Vagina (tissue), 2 donors: ENCODE measurements at regions not wholly inside any gene's neighbourhood (a gene's known extent, or its start where the extent isn't known, plus 50 kb on each side); places are given as distances from the start of the nearest gene placed in this dataset.
"Not testable (repeated sequence)": the region's sequence is repeated elsewhere in the genome, so short reads cannot be mapped to it uniquely, and the experiment has no call there.

Experiments used
- DNase-seq, 2 donors: peaks; one replicate each; pipeline ENCODE4 v3.0.0-alpha.2; 2017; ENCODE audit errors: extremely low spot score in 2 of 2
- H3K27ac ChIP-seq: fragments of 200-600 bp; sonication (generic); one replicate; pipeline ENCODE4 v1.5.1; 2019
- H3K27me3 ChIP-seq: fragments of 200-600 bp; sonication (generic); one replicate; pipeline ENCODE4 v1.5.1; 2019
- H3K36me3 ChIP-seq, 2 donors: fragments of 200-600 bp; sonication (generic); one replicate each; pipeline ENCODE4 v1.5.1; 2017 to 2019
- H3K4me1 ChIP-seq: fragments of 200-600 bp; sonication (generic); one replicate; pipeline ENCODE4 v1.5.1; 2019
- H3K4me3 ChIP-seq, 2 donors: fragments of 200-600 bp; sonication (generic); 1 replicate in 1 of 2; 2 replicates in 1 of 2; pipeline ENCODE4 v1.5.1; 2016 to 2019
- H3K9me3 ChIP-seq: fragments of 200-600 bp; sonication (generic); one replicate; pipeline ENCODE4 v1.5.1; 2019
- CTCF ChIP-seq, 3 experiments: fragments of 450-650 bp in 2 of 3; fragments of 200-600 bp in 1 of 3; sonication (generic) in 1 of 3; IDR thresholded peaks; one replicate each; pipeline ENCODE4 v1.5.1; 2017 to 2019; ENCODE audit warnings: antibody characterized with exemption in 3 of 3, mild to moderate bottlenecking in 2 of 3, moderate library complexity in 2 of 3
- POLR2A ChIP-seq, 2 donors: fragments of 450-650 bp; IDR thresholded peaks; one replicate each; pipeline ENCODE4 v1.6.1; 2017; ENCODE audit warnings: antibody characterized with exemption in 2 of 2, mild to moderate bottlenecking in 2 of 2, moderate library complexity in 2 of 2
- POLR2AphosphoS5 ChIP-seq, 2 donors: sonication (generic); formaldehyde crosslinking; IDR thresholded peaks; one replicate each; pipeline ENCODE4 v1.9.0; 2017; ENCODE audit warnings: antibody characterized with exemption in 2 of 2, mild to moderate bottlenecking in 2 of 2, low read depth in 1 of 2; ENCODE audit not compliant: insufficient read depth in 1 of 2
- intact Hi-C: fragments of 100-400 bp; cut with DNase I; formaldehyde crosslinking; loops from one replicate; pipeline ENCODE4 v1.15.1; 2023

DNA sequence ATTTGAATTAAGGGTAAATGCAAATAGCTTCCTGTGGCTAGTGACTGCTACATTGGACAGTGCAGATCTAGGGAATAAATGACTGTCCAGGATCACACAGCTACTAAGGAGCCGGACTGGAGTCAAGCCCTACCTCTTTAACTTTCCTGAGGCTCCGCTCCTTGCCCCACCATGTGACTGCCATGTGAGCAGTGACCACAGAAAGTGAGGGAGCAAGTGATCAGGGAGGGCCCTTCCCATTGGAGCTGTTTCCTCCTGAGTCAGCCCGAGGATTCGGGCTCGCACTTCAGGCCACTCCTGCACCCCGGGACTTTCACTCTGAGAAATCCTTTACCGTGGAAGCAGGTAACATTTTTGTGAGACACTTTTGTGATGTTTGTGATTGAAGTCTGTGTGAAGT is 198.0 kb downstream of the ANKRD30B start:
- Histone ChIP-seq H3K27ac (no peak overlapping the region), H3K36me3 (no peaks in the 10 kb centered on the region), H3K27me3 (no peaks in the 10 kb centered on the region), H3K9me3 (no peaks in the 10 kb centered on the region), H3K4me1 (no peaks in the 10 kb centered on the region), H3K4me3 (no peak overlapping the region)
- intact Hi-C loops: no loop called here
- TF ChIP-seq POLR2A (IDR thresholded peaks at IDR 0.05) (no peak), POLR2AphosphoS5 (IDR thresholded peaks at IDR 0.05; ENCODE audit: insufficient read depth in 1 of 2, low read depth in 1 of 2) (no peak), CTCF (IDR thresholded peaks at IDR 0.05) (no peak)
- DNase-seq: peak; percentile 55 to 60

GRCh38 chr18:14946741-14947470 is 198.9 kb downstream of the ANKRD30B start:
- DNase-seq: peak; percentile 43 to 60
- H3K4me1 ChIP-seq: not testable (repeated sequence)

DNA sequence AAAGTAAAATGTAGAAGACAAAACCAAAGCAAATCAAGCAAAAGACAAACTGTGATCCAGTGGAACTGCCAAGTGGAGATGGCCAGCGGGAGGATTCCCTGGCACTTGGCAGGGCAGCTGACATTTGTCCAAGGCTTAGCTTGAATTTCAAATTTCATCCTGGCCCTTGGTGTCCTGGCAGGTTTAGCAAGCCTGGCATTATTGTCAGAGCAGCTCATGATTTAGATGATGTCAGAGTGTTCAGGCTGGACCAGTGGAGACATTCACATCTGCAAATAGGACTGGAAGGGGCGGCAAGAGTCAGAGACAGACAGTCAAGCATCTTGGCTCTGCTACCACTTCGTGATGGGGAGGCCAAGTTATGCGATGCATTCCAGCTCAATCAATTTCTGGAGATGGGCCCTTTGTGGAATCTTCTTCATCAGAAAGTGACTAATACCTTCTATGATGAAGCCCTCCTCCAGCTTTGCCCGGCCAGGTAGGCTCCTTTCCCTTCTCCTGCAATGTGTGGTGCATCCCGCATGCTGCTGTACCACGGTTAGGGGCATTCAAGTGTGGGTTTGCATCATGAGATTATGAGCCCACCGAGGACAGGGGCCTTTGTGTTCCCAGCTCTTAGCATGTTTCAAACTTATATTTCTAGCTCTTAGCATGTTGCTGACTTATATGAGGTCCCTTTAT is 199.7 kb downstream of the ANKRD30B start:
- Histone ChIP-seq H3K9me3 (no peaks in the 10 kb centered on the region), H3K36me3 (no peaks in the 10 kb centered on the region), H3K4me1 (no peaks in the 10 kb centered on the region), H3K4me3 (no peak overlapping the region), H3K27me3 (no peaks in the 10 kb centered on the region), H3K27ac (no peak overlapping the region)
- intact Hi-C loops: no loop called here
- DNase-seq: peak; percentile 28 to 60
- TF ChIP-seq POLR2A (IDR thresholded peaks at IDR 0.05) (no peak), CTCF (IDR thresholded peaks at IDR 0.05) (no peak), POLR2AphosphoS5 (IDR thresholded peaks at IDR 0.05; ENCODE audit: insufficient read depth in 1 of 2, low read depth in 1 of 2) (no peak)

More at GRCh38 chr18:14946741-14947470, 198.9 kb downstream of the ANKRD30B start:
- H3K27ac ChIP-seq, H3K9me3 ChIP-seq, H3K27me3 ChIP-seq, H3K4me3 ChIP-seq, intact Hi-C loops, H3K36me3 ChIP-seq: not testable (repeated sequence)

GRCh38 chr18:14948163-14948540 is 200.2 kb downstream of the ANKRD30B start:
- intact Hi-C loops: no loop called here
- H3K9me3 ChIP-seq: no peaks in the 10 kb centered on the region
- H3K4me3 ChIP-seq: no peak overlapping the region
- H3K27me3 ChIP-seq: no peaks in the 10 kb centered on the region
- no peaks in the 10 kb centered on the region for H3K36me3 ChIP-seq
- DNase-seq: peak in 1 of 2 donors; percentile 71
- H3K4me1 ChIP-seq: no peaks in the 10 kb centered on the region
- H3K27ac ChIP-seq: no peak overlapping the region
- TF ChIP-seq POLR2AphosphoS5 (IDR thresholded peaks at IDR 0.05; ENCODE audit: insufficient read depth in 1 of 2, low read depth in 1 of 2) (no peak), CTCF (IDR thresholded peaks at IDR 0.05) (no peak), POLR2A (IDR thresholded peaks at IDR 0.05) (no peak)

- intact Hi-C loops: no loop called here
- TF ChIP-seq POLR2A (IDR thresholded peaks at IDR 0.05) (no peak), POLR2AphosphoS5 (IDR thresholded peaks at IDR 0.05; ENCODE audit: insufficient read depth in 1 of 2, low read depth in 1 of 2) (no peak), CTCF (IDR thresholded peaks at IDR 0.05) (no peak)
- DNase-seq: peak; percentile 22 to 37
These were observed 202.1 kb downstream of the ANKRD30B start for GRCh38 chr18:14949800-14950664.

DNA sequence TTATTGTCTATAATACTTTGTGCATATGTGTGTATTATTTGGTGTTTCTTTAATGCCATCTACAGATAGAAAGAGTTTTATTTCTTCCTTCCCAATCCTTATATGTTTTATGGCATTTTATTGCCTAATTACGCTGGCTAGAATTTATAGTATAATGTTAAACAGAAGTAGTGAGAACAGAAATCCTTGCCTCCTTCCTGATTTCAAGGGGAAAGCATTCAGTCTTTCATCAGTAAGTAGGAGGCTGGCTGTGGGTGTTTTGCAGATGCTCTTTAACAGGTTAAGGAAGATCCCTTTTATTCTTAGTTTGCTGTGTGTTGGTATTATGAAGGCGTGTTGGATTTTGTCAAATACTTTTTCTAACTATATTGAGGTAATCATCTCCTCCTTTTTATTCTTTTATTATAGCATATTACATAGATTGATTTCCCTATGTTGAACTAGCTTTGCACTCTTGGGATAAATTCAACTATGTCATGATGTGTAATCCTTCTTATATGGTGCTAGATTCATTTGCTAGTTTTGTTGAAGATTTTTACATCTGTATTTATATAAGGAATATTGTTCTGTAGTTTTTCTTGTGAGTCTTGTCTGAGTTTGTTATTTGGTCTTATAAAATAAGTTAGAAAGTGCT is 204.6 kb downstream of the ANKRD30B start:
- H3K4me3 ChIP-seq, H3K9me3 ChIP-seq, DNase-seq, H3K36me3 ChIP-seq, H3K4me1 ChIP-seq, intact Hi-C loops, H3K27me3 ChIP-seq, H3K27ac ChIP-seq: not testable (repeated sequence)

More at GRCh38 chr18:14949800-14950664, 202.1 kb downstream of the ANKRD30B start:
- H3K36me3 ChIP-seq: no peaks in the 10 kb centered on the region
- no peak overlapping the region for H3K27ac ChIP-seq
- H3K27me3 ChIP-seq: no peaks in the 10 kb centered on the region
- no peaks in the 10 kb centered on the region for H3K9me3 ChIP-seq
- H3K4me3 ChIP-seq: no peak overlapping the region
- H3K4me1 ChIP-seq: no peaks in the 10 kb centered on the region
